ENCODE measurements at regions not wholly inside any gene's neighbourhood (a gene's known extent, or its start where the extent isn't known, plus 50 kb on each side); places are given as distances from the start of the nearest gene placed in this dataset.

DNA sequence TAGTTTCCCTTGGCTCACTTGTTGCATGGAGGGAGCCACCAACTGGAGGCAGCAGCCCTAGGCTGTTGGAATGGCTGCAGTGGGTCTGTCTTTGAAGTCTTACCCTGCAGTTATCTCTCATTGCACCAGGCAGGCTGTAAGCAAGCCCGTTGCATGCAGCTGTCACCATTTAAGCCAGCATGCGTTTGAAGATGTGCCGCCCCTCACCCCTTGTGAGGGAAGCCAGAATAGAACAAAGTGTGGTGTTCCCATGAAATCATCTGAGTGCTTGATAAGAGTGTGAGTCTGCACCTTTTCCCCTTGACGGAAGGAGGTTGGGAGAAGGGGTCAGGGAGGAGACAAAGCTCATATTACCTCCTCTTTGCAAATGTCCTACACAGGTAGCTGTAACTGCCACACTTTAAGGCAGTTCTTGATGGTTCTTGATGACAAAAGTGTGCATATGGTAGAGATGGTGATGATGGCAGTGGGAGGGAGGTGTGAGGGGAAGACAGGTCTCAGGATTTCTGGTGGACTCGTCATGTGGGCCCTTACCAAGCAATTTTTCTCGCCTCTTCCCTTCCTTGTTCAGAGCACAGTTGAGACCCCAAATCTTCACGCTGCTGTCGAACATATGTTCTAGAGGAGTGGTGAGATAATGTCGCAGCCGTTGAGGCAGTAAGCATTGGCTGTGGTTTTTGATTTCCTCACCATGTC, 191.4 kb upstream of the LEF1 start:
- H3K18ac ChIP-seq (ENCODE audit: low read depth in 1 of 2, low read length in 2 of 2) = peak overlapping the region; percentile 7 to 82
- H3K9me3 ChIP-seq (ENCODE audit: control insufficient read depth, low read length) = no peaks in the 10 kb centered on the region
- peak overlapping the region; percentile 22 to 33 for H2BK12ac ChIP-seq (ENCODE audit: low read length in 2 of 2)
- H3K4me3 ChIP-seq (ENCODE audit: insufficient read depth in 1 of 2, low read depth in 1 of 2, low read length in 2 of 2) = no peak overlapping the region
- H3K14ac ChIP-seq (ENCODE audit: low read length in 2 of 2) = peak overlapping the region in 1 of 2 experiments; percentile 14
- DNase-seq = peak; percentile 14
- H3K23ac ChIP-seq (ENCODE audit: low read length in 2 of 2) = no peak overlapping the region
- H2BK5ac ChIP-seq (ENCODE audit: low read depth, low read length, poor library complexity, severe bottlenecking) = no peak overlapping the region
- H4K8ac ChIP-seq (ENCODE audit: low read length) = peak overlapping the region; percentile 13
- peak overlapping the region in 1 of 2 experiments; percentile 47 for H3K4ac ChIP-seq (ENCODE audit: low read depth in 1 of 2, low read length in 2 of 2)
- peak overlapping the region; percentile 14 for H4K91ac ChIP-seq (ENCODE audit: low read length)
- no peaks in the 10 kb centered on the region for H3K36me3 ChIP-seq (ENCODE audit: control insufficient read depth in 1 of 2, insufficient read depth in 2 of 2, low read depth in 1 of 2, low read length in 2 of 2)
- peaks cover 0 to 18% of the 10 kb centered on the region in 2 experiments for H3K27me3 ChIP-seq (ENCODE audit: control insufficient read depth in 1 of 2, insufficient read depth in 1 of 2, low read length in 2 of 2)
- no peaks in the 10 kb centered on the region for H3K79me1 ChIP-seq (replicated peaks; ENCODE audit: low read length, poor library complexity, severe bottlenecking)
- no peak overlapping the region for H2AK5ac ChIP-seq (ENCODE audit: low read length, severe bottlenecking)
- no peak overlapping the region for H2BK15ac ChIP-seq (ENCODE audit: low read depth, poor library complexity, severe bottlenecking)
- H3K9ac ChIP-seq (ENCODE audit: low read length) = no peak overlapping the region
- WGBS = 39% methylated on average over 4 of the region's 10 CpGs
- H3K4me2 ChIP-seq (ENCODE audit: low read length, poor library complexity, severe bottlenecking) = no peak overlapping the region
- H2BK120ac ChIP-seq (ENCODE audit: low read depth, low read length) = no peak overlapping the region
- H2AFZ ChIP-seq (ENCODE audit: low read depth, low read length) = no peak overlapping the region
- peaks cover 4% of the 10 kb centered on the region for H3K4me1 ChIP-seq (ENCODE audit: control insufficient read depth, insufficient read depth, low read depth, low read length)
- peak overlapping the region; percentile 80 for H3K27ac ChIP-seq (ENCODE audit: low read length, poor library complexity, severe bottlenecking)

GRCh38 chr4:108359130-108359985, 190.6 kb upstream of the LEF1 start:
- Histone ChIP-seq H4K8ac (ENCODE audit: low read length) (no peak overlapping the region), H3K9me3 (ENCODE audit: control insufficient read depth, low read length) (no peaks in the 10 kb centered on the region), H2AK5ac (ENCODE audit: low read length, severe bottlenecking) (no peak overlapping the region), H3K23ac (ENCODE audit: low read length in 2 of 2) (no peak overlapping the region), H3K4ac (ENCODE audit: low read depth in 1 of 2, low read length in 2 of 2) (no peak overlapping the region), H3K14ac (ENCODE audit: low read length in 2 of 2) (no peak overlapping the region), H3K27ac (ENCODE audit: low read length, poor library complexity, severe bottlenecking) (no peak overlapping the region), H2AFZ (ENCODE audit: low read depth, low read length) (no peak overlapping the region), H3K27me3 (ENCODE audit: control insufficient read depth in 1 of 2, insufficient read depth in 1 of 2, low read length in 2 of 2) (peaks cover 0 to 18% of the 10 kb centered on the region in 2 experiments), H3K18ac (ENCODE audit: low read depth in 1 of 2, low read length in 2 of 2) (peak overlapping the region in 1 of 2 experiments; percentile 33), H3K79me1 (replicated peaks; ENCODE audit: low read length, poor library complexity, severe bottlenecking) (no peaks in the 10 kb centered on the region), H2BK12ac (ENCODE audit: low read length in 2 of 2) (no peak overlapping the region), H2BK15ac (ENCODE audit: low read depth, poor library complexity, severe bottlenecking) (no peak overlapping the region), H3K36me3 (ENCODE audit: control insufficient read depth in 1 of 2, insufficient read depth in 2 of 2, low read depth in 1 of 2, low read length in 2 of 2) (no peaks in the 10 kb centered on the region), H3K9ac (ENCODE audit: low read length) (no peak overlapping the region), H2BK5ac (ENCODE audit: low read depth, low read length, poor library complexity, severe bottlenecking) (no peak overlapping the region), H2BK120ac (ENCODE audit: low read depth, low read length) (no peak overlapping the region), H3K4me2 (ENCODE audit: low read length, poor library complexity, severe bottlenecking) (no peak overlapping the region), H3K4me1 (ENCODE audit: control insufficient read depth, insufficient read depth, low read depth, low read length) (peaks cover 4% of the 10 kb centered on the region), H4K91ac (ENCODE audit: low read length) (no peak overlapping the region), H3K4me3 (ENCODE audit: insufficient read depth in 1 of 2, low read depth in 1 of 2, low read length in 2 of 2) (no peak overlapping the region)
- WGBS = 100% methylated on average over 3 of the region's 5 CpGs
- no peak for DNase-seq

DNA sequence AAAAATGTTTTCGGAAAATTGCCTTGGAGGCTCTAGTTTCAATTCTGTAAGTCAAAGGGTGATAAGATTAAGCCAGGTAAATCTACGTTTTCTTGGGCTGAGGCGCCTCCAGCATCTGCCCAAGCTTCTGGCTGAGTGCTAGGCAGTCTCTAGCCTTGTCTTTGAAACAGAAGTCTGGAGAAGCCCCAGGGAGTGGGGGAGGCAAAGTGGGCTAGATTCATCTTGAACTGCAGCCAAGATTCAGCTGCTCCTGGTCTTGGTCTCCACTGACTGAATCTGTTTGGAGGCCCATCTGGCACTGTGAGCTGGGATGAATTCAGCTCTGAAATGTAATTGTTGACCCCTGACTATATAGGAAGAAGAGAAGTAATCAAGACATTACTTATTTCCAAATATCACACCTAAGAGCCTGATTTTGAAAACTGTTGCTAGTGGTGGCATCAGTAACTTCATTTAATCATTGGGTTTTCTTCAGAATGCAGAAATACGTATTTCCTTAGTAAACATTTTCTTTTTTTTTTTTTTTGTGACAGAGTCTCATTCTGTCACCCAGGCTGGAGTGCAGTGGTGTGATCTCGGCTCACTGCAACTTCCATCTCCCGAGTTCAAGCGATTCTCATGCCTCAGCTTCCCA, 187.3 kb upstream of the LEF1 start:
- no peak overlapping the region for H3K9ac ChIP-seq (ENCODE audit: low read length)
- H4K91ac ChIP-seq (ENCODE audit: low read length) = no peak overlapping the region
- 93% methylated on average over 7 of the region's 7 CpGs for WGBS
- no peak overlapping the region for H3K27ac ChIP-seq (ENCODE audit: low read length, poor library complexity, severe bottlenecking)
- no peak overlapping the region for H3K14ac ChIP-seq (ENCODE audit: low read length in 2 of 2)
- H3K4ac ChIP-seq (ENCODE audit: low read depth in 1 of 2, low read length in 2 of 2) = no peak overlapping the region
- no peak overlapping the region for H2BK15ac ChIP-seq (ENCODE audit: low read depth, poor library complexity, severe bottlenecking)
- H2AK5ac ChIP-seq (ENCODE audit: low read length, severe bottlenecking) = no peak overlapping the region
- H2BK5ac ChIP-seq (ENCODE audit: low read depth, low read length, poor library complexity, severe bottlenecking) = no peak overlapping the region
- H4K8ac ChIP-seq (ENCODE audit: low read length) = no peak overlapping the region
- H3K79me1 ChIP-seq (replicated peaks; ENCODE audit: low read length, poor library complexity, severe bottlenecking) = no peaks in the 10 kb centered on the region
- no peak overlapping the region for H3K4me2 ChIP-seq (ENCODE audit: low read length, poor library complexity, severe bottlenecking)
- H2BK12ac ChIP-seq (ENCODE audit: low read length in 2 of 2) = peak overlapping the region in 1 of 2 experiments; percentile 34
- H3K9me3 ChIP-seq (ENCODE audit: control insufficient read depth, low read length) = no peaks in the 10 kb centered on the region
- H2AFZ ChIP-seq (ENCODE audit: low read depth, low read length) = no peak overlapping the region
- H3K23ac ChIP-seq (ENCODE audit: low read length in 2 of 2) = no peak overlapping the region
- no peak overlapping the region for H2BK120ac ChIP-seq (ENCODE audit: low read depth, low read length)
- DNase-seq = no peak
- H3K36me3 ChIP-seq (ENCODE audit: control insufficient read depth in 1 of 2, insufficient read depth in 2 of 2, low read depth in 1 of 2, low read length in 2 of 2) = no peaks in the 10 kb centered on the region
- peaks cover 3% of the 10 kb centered on the region for H3K4me1 ChIP-seq (ENCODE audit: control insufficient read depth, insufficient read depth, low read depth, low read length)
- H3K4me3 ChIP-seq (ENCODE audit: insufficient read depth in 1 of 2, low read depth in 1 of 2, low read length in 2 of 2) = no peak overlapping the region
- peak overlapping the region in 1 of 2 experiments; percentile 42 for H3K18ac ChIP-seq (ENCODE audit: low read depth in 1 of 2, low read length in 2 of 2)
- peaks cover 0 to 35% of the 10 kb centered on the region in 2 experiments for H3K27me3 ChIP-seq (ENCODE audit: control insufficient read depth in 1 of 2, insufficient read depth in 1 of 2, low read length in 2 of 2)
